Ectodermal cell (in vitro differentiated cells): ENCODE measurements at regions not wholly inside any gene's neighbourhood (a gene's known extent, or its start where the extent isn't known, plus 50 kb on each side); places are given as distances from the start of the nearest gene placed in this dataset.

Source experiments
- H3K27ac ChIP-seq: 2 replicates; pipeline ENCODE4 v1.7.0; 2013; ENCODE audit warnings: mild to moderate bottlenecking, low read depth, low read length; ENCODE audit not compliant: insufficient read depth, poor library complexity, severe bottlenecking
- H3K27me3 ChIP-seq: 2 replicates; pipeline ENCODE4 v1.7.0; 2013; ENCODE audit warnings: mild to moderate bottlenecking, low read length; ENCODE audit not compliant: insufficient read depth, control insufficient read depth, poor library complexity, severe bottlenecking
- H3K36me3 ChIP-seq: one replicate; pipeline ENCODE4 v1.7.0; 2013; ENCODE audit warnings: low read length; ENCODE audit not compliant: control insufficient read depth, insufficient read depth
- H3K4me1 ChIP-seq: one replicate; pipeline ENCODE4 v1.7.0; 2013; ENCODE audit warnings: low read length; ENCODE audit not compliant: control insufficient read depth, insufficient read depth
- H3K4me3 ChIP-seq: 2 replicates; pipeline ENCODE4 v1.7.0; 2013; ENCODE audit warnings: low read depth, low read length, control low read depth; ENCODE audit not compliant: insufficient read depth
- H3K9me3 ChIP-seq: 2 replicates; pipeline ENCODE4 v1.7.0; 2013; ENCODE audit warnings: mild to moderate bottlenecking, low read length, moderate library complexity; ENCODE audit not compliant: control insufficient read depth
- WGBS, 2 experiments: methylation state at CpG; one replicate each; pipeline ENCODE4 v1.1.7; 2013; ENCODE audit warnings: missing lambda C conversion rate in 2 of 2; 5-methylcytosine and 5-hydroxymethylcytosine counted together

- Histone ChIP-seq H3K4me1 (no peaks in the 10 kb centered on the region), H3K9me3 (no peaks in the 10 kb centered on the region), H3K36me3 (no peaks in the 10 kb centered on the region), H3K27me3 (no peaks in the 10 kb centered on the region), H3K27ac (no peak overlapping the region), H3K4me3 (no peak overlapping the region)
- 91 to 95% methylated on average over 1 to 2 of the region's 2 CpGs for WGBS, 2 experiments
These were observed 168.8 kb upstream of the B3GALT2 start for GRCh38 chr1:193355178-193355577.

GRCh38 chr1:193348769-193349535 is 162.5 kb upstream of the B3GALT2 start:
- Histone ChIP-seq H3K9me3 (no peaks in the 10 kb centered on the region), H3K36me3 (no peaks in the 10 kb centered on the region), H3K27ac (no peak overlapping the region), H3K4me1 (no peaks in the 10 kb centered on the region), H3K4me3 (no peak overlapping the region), H3K27me3 (no peaks in the 10 kb centered on the region)
- 92 to 99% methylated on average over 3 of the region's 3 CpGs for WGBS, 2 experiments

GRCh38 chr1:193348091-193348768 is 161.8 kb upstream of the B3GALT2 start:
- H3K9me3 ChIP-seq: no peaks in the 10 kb centered on the region
- no peaks in the 10 kb centered on the region for H3K36me3 ChIP-seq
- 89% methylated on average over 6 of the region's 6 CpGs for WGBS, 2 experiments
- H3K4me3 ChIP-seq: no peak overlapping the region
- no peak overlapping the region for H3K27ac ChIP-seq
- no peaks in the 10 kb centered on the region for H3K4me1 ChIP-seq
- no peaks in the 10 kb centered on the region for H3K27me3 ChIP-seq

GRCh38 chr1:193346085-193346484 is 159.7 kb upstream of the B3GALT2 start:
- Histone ChIP-seq H3K4me3 (no peak overlapping the region), H3K36me3 (no peaks in the 10 kb centered on the region), H3K9me3 (no peaks in the 10 kb centered on the region), H3K27ac (no peak overlapping the region), H3K27me3 (no peaks in the 10 kb centered on the region), H3K4me1 (no peaks in the 10 kb centered on the region)

- Histone ChIP-seq H3K9me3 (no peaks in the 10 kb centered on the region), H3K27ac (no peak overlapping the region), H3K27me3 (no peaks in the 10 kb centered on the region), H3K4me3 (no peak overlapping the region), H3K36me3 (no peaks in the 10 kb centered on the region), H3K4me1 (no peaks in the 10 kb centered on the region)
- 96% methylated on average over 13 of the region's 13 CpGs for WGBS, 2 experiments
These were observed 156.4 kb upstream of the B3GALT2 start for GRCh38 chr1:193342811-193343210.

- no peak overlapping the region for H3K27ac ChIP-seq
- no peaks in the 10 kb centered on the region for H3K9me3 ChIP-seq
- H3K27me3 ChIP-seq: no peaks in the 10 kb centered on the region
- no peaks in the 10 kb centered on the region for H3K4me1 ChIP-seq
- H3K36me3 ChIP-seq: no peaks in the 10 kb centered on the region
- no peak overlapping the region for H3K4me3 ChIP-seq
These were observed 153.9 kb upstream of the B3GALT2 start for GRCh38 chr1:193340331-193340730.

- Histone ChIP-seq H3K36me3 (no peaks in the 10 kb centered on the region), H3K9me3 (no peaks in the 10 kb centered on the region), H3K4me3 (no peak overlapping the region), H3K4me1 (no peaks in the 10 kb centered on the region), H3K27me3 (no peaks in the 10 kb centered on the region), H3K27ac (no peak overlapping the region)
- 91 to 96% methylated on average over 2 of the region's 4 CpGs for WGBS, 2 experiments
These were observed 153.0 kb upstream of the B3GALT2 start for GRCh38 chr1:193339401-193339800.

- H3K4me1 ChIP-seq: no peaks in the 10 kb centered on the region
- no peaks in the 10 kb centered on the region for H3K27me3 ChIP-seq
- no peak overlapping the region for H3K4me3 ChIP-seq
- no peaks in the 10 kb centered on the region for H3K9me3 ChIP-seq
- no peaks in the 10 kb centered on the region for H3K36me3 ChIP-seq
- H3K27ac ChIP-seq: no peak overlapping the region
- 78% methylated on average over 1 of the region's 2 CpGs; no CpG with 5 or more reads in 1 of the 2 experiments for WGBS, 2 experiments
These were observed 151.8 kb upstream of the B3GALT2 start for GRCh38 chr1:193338194-193338593.

GRCh38 chr1:193335806-193336428 is 149.5 kb upstream of the B3GALT2 start:
- no peak overlapping the region for H3K4me3 ChIP-seq
- no peak overlapping the region for H3K27ac ChIP-seq
- H3K9me3 ChIP-seq: no peaks in the 10 kb centered on the region
- no peaks in the 10 kb centered on the region for H3K4me1 ChIP-seq
- H3K27me3 ChIP-seq: no peaks in the 10 kb centered on the region
- no CpG with 5 or more reads among the region's 1 CpG for WGBS, 2 experiments
- no peaks in the 10 kb centered on the region for H3K36me3 ChIP-seq

GRCh38 chr1:193333166-193333565 is 146.8 kb upstream of the B3GALT2 start:
- Histone ChIP-seq H3K27ac (no peak overlapping the region), H3K27me3 (no peaks in the 10 kb centered on the region), H3K4me1 (no peaks in the 10 kb centered on the region), H3K36me3 (no peaks in the 10 kb centered on the region), H3K4me3 (no peak overlapping the region), H3K9me3 (no peaks in the 10 kb centered on the region)
- WGBS, 2 experiments: 91 to 93% methylated on average over 2 to 3 of the region's 3 CpGs
